Endothelial cell of umbilical vein (primary cell): ENCODE measurements at regions not wholly inside any gene's neighbourhood (a gene's known extent, or its start where the extent isn't known, plus 50 kb on each side); places are given as distances from the start of the nearest gene placed in this dataset.

Experiments used
- BruUV-seq: library from RNA; stranded (reverse); fragments of 400-500 nt; replicated peaks from 2 replicates; lab custom pipeline; 2021; lab: Mats Ljungman, UMichigan
- CTCF ChIA-PET: fragments of 300-600, 350-600 bp; sonication (Branson Sonifier 250); formaldehyde crosslinking; loops from one replicate; lab custom pipeline; 2021; ENCODE audit warnings: antibody characterized with exemption, inconsistent platforms; lab: Charles Lee
- POLR2A ChIA-PET: fragments of 300-600, 350-600 bp; sonication (Branson Sonifier 250); formaldehyde crosslinking; loops from one replicate; lab custom pipeline; 2021; ENCODE audit warnings: antibody characterized with exemption, inconsistent platforms; lab: Charles Lee
- DNase-seq: peaks from one replicate; pipeline ENCODE4 v3.0.0-alpha.2; 2011; ENCODE audit warnings: low read depth, low spot score
- FAIRE-seq: peaks from 2 replicates; lab custom pipeline; 2011; peaks lifted over from hg19 to GRCh38; lab: Jason Lieb, UNC
- H2AFZ ChIP-seq: 2 replicates; pipeline ENCODE4 v1.6.0; 2012; ENCODE audit warnings: low read depth, low read length, control low read depth, inconsistent platforms
- H3K27ac ChIP-seq: 2 replicates; pipeline ENCODE4 v1.5.1; 2011; ENCODE audit warnings: low read depth, mild to moderate bottlenecking, control low read depth, low read length, moderate library complexity; ENCODE audit not compliant: insufficient read depth
- H3K27me3 ChIP-seq, 2 experiments: 2 replicates each; pipeline versions ENCODE4 v1.6.0 to v1.6.1; 2011; ENCODE audit warnings: low read length in 2 of 2, mixed read lengths in 1 of 2; ENCODE audit not compliant: control insufficient read depth in 2 of 2, insufficient read depth in 2 of 2
- H3K36me3 ChIP-seq, 2 experiments: 2 replicates in 1 of 2; 3 replicates in 1 of 2; pipeline ENCODE4 v1.5.1; 2011; ENCODE audit warnings: low read length in 2 of 2, mild to moderate bottlenecking in 1 of 2, moderate library complexity in 1 of 2; ENCODE audit not compliant: control insufficient read depth in 2 of 2, insufficient read depth in 2 of 2; ENCODE audit errors: extremely low read depth in 1 of 2
- H3K4me1 ChIP-seq: 3 replicates; pipeline ENCODE4 v1.5.1; 2011; ENCODE audit warnings: mild to moderate bottlenecking, low read length; ENCODE audit not compliant: control insufficient read depth, insufficient read depth; ENCODE audit errors: extremely low read depth
- H3K4me2 ChIP-seq: 2 replicates; pipeline ENCODE4 v1.6.1; 2011; ENCODE audit warnings: low read length, control low read depth, mixed read lengths; ENCODE audit not compliant: insufficient read depth
- H3K4me3 ChIP-seq, 3 experiments: fragments of 200-600 bp in 1 of 3; sonication (generic), shearing (Covaris generic) in 1 of 3; replicated peaks in 1 of 3; 2 replicates each; pipeline ENCODE4 v1.5.1; 2011 to 2016; ENCODE audit warnings: control low read depth in 3 of 3, low read length in 3 of 3, mild to moderate bottlenecking in 2 of 3, inconsistent platforms in 1 of 3, low read depth in 1 of 3, moderate library complexity in 1 of 3; ENCODE audit not compliant: insufficient read depth in 1 of 3
- H3K79me2 ChIP-seq: 2 replicates; pipeline ENCODE4 v1.6.0; 2012; ENCODE audit warnings: low read length, inconsistent platforms; ENCODE audit not compliant: control insufficient read depth, insufficient read depth
- H3K9ac ChIP-seq: replicated peaks from 2 replicates; pipeline ENCODE3; 2011; ENCODE audit warnings: low read length, control low read depth; ENCODE audit not compliant: insufficient read depth; ENCODE audit errors: extremely low read depth
- H3K9me1 ChIP-seq: replicated peaks from 3 replicates; pipeline ENCODE4 v1.6.0; 2011; ENCODE audit warnings: mild to moderate bottlenecking, low read length; ENCODE audit not compliant: control insufficient read depth, insufficient read depth; ENCODE audit errors: extremely low read depth
- H3K9me3 ChIP-seq: replicated peaks from 2 replicates; pipeline ENCODE4 v1.5.1; 2012; ENCODE audit warnings: low read length, inconsistent platforms; ENCODE audit not compliant: control insufficient read depth, insufficient read depth
- H4K20me1 ChIP-seq: replicated peaks from 2 replicates; pipeline ENCODE3; 2011; ENCODE audit warnings: mild to moderate bottlenecking, low read length; ENCODE audit not compliant: control insufficient read depth, insufficient read depth; ENCODE audit errors: extremely low read depth
- CTCF ChIP-seq, 2 donors: IDR thresholded peaks; 1 replicate in 1 of 2; 2 replicates in 1 of 2; pipeline ENCODE4 v1.5.1; 2011; ENCODE audit warnings: low read length in 2 of 2, mild to moderate bottlenecking in 2 of 2, moderate library complexity in 2 of 2, control low read depth in 1 of 2, inconsistent platforms in 1 of 2, low read depth in 1 of 2; ENCODE audit not compliant: insufficient read depth in 1 of 2; ENCODE audit errors: extremely low read depth in 1 of 2
- EZH2 ChIP-seq: IDR thresholded peaks from 2 replicates; pipeline ENCODE4 v1.6.1; 2012; ENCODE audit warnings: borderline replicate concordance, low read depth, mild to moderate bottlenecking, moderate library complexity, low read length, inconsistent platforms; ENCODE audit not compliant: severe bottlenecking
- FOS ChIP-seq: IDR thresholded peaks from 2 replicates; pipeline ENCODE4 v1.6.1; 2011; ENCODE audit warnings: mild to moderate bottlenecking, low read length, moderate library complexity, borderline replicate concordance; ENCODE audit not compliant: insufficient read depth
- GATA2 ChIP-seq: IDR thresholded peaks from 2 replicates; pipeline ENCODE4 v1.7.0; 2011; ENCODE audit warnings: low read depth, mild to moderate bottlenecking, moderate library complexity, mixed read lengths, low read length; ENCODE audit not compliant: insufficient read length, insufficient read depth
- JUN ChIP-seq: IDR thresholded peaks from 2 replicates; pipeline ENCODE4 v1.6.1; 2011; ENCODE audit warnings: borderline replicate concordance, low read depth; ENCODE audit not compliant: insufficient read length, insufficient read depth
- MAX ChIP-seq: IDR thresholded peaks from 2 replicates; pipeline ENCODE4 v1.6.1; 2011; ENCODE audit not compliant: insufficient read depth, insufficient read length
- MYC ChIP-seq: IDR thresholded peaks from one replicate; pipeline ENCODE4 v1.6.1; 2011; ENCODE audit warnings: mild to moderate bottlenecking, low read depth, low read length
- POLR2A ChIP-seq: IDR thresholded peaks from 2 replicates; pipeline ENCODE4 v1.6.1; 2012; ENCODE audit warnings: low read depth, mild to moderate bottlenecking, control low read depth, low read length
- POLR2AphosphoS5 ChIP-seq: IDR thresholded peaks from 2 replicates; pipeline ENCODE4 v1.6.1; 2012; ENCODE audit warnings: low read depth, mild to moderate bottlenecking, control low read depth, low read length, moderate library complexity; ENCODE audit not compliant: insufficient read depth
- dilution Hi-C: fragments of 300-500 bp; cut with MboI; formaldehyde crosslinking; loops from one replicate; pipeline ENCODE4 v1.15.0; 2019; ENCODE audit warnings: low sequenced_read_pairs; ENCODE audit not compliant: extremely low pct_ligation_motif_present
- intact Hi-C: fragments of 100-400 bp; cut with micrococcal nuclease; formaldehyde crosslinking; loops from one replicate; pipeline ENCODE4 v1.10.0; 2022

GRCh38 chr17:36837939-36838272 is 99.4 kb upstream of the LHX1 start:
- Histone ChIP-seq H2AFZ (no peak overlapping the region), H3K27ac (no peak overlapping the region), H3K4me3 (no peak overlapping the region), H3K79me2 (no peaks in the 10 kb centered on the region), H3K9me1 (no peaks in the 10 kb centered on the region), H3K9ac (no peak overlapping the region), H3K36me3 (no peaks in the 10 kb centered on the region), H3K9me3 (no peaks in the 10 kb centered on the region), H3K4me2 (no peak overlapping the region), H3K27me3 (peaks cover 0 to 2% of the 10 kb centered on the region in 2 experiments), H3K4me1 (no peaks in the 10 kb centered on the region), H4K20me1 (no peaks in the 10 kb centered on the region)
- TF ChIP-seq JUN (no peak), MYC (no peak), GATA2 (no peak), CTCF (IDR thresholded peaks at IDR 0.05; ENCODE audit: extremely low read depth in 1 of 2, insufficient read depth in 1 of 2, low read depth in 1 of 2, low read length in 2 of 2) (no peak), FOS (no peak), POLR2AphosphoS5 (no peak), POLR2A (no peak), EZH2 (no peak), MAX (no peak)
- dilution Hi-C loops (no loop called here), intact Hi-C loops (no loop called here)
- DNase-seq, result no peak
- BruUV-seq, result no TSS peak
- FAIRE-seq, result no peak
- ChIA-PET CTCF (no interaction called here), POLR2A (no interaction called here)
